MM.1S (cell line): ENCODE measurements at regions not wholly inside any gene's neighbourhood (a gene's known extent, or its start where the extent isn't known, plus 50 kb on each side); places are given as distances from the start of the nearest gene placed in this dataset.

Source experiments
- EZH2 ChIP-seq: fragments of 300-600 bp; sonication (generic); optimal IDR thresholded peaks from 2 replicates; pipeline ENCODE3; 2017; ENCODE audit warnings: low read depth, mild to moderate bottlenecking, antibody characterized with exemption, low read length, mixed read lengths
- EZH2phosphoT487 ChIP-seq: fragments of 300-600 bp; sonication (generic); IDR thresholded peaks from 2 replicates; pipeline ENCODE4 v1.6.1; 2018; ENCODE audit warnings: antibody characterized with exemption, low read length
- TF ChIP-seq, protein P1 (sequence below): fragments of 300-600 bp; sonication (generic); IDR thresholded peaks from 2 replicates; pipeline ENCODE4 v1.5.1; 2016; ENCODE audit warnings: antibody characterized with exemption, low read length, mixed read lengths

DNA sequence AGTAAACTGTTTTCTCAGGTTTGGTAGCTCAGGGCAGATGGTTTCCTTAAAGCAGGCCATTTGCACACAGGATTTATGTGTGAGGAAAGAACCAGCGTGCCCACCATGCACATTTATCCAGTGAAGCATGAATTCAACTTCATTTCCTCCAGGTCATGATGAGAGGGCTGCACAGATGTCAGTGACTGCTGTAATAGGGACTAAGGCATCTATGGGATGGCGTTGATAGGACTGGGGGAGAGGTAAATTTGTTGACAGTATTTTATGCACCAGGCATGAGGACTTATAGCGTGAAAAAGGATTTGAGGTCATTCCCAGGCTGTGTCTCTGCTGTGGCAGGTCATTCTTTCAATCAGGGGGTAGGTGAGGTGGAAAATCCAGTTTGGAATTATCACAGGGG is 302.9 kb downstream of the XPNPEP1 start:
- TF ChIP-seq, protein P1, sequence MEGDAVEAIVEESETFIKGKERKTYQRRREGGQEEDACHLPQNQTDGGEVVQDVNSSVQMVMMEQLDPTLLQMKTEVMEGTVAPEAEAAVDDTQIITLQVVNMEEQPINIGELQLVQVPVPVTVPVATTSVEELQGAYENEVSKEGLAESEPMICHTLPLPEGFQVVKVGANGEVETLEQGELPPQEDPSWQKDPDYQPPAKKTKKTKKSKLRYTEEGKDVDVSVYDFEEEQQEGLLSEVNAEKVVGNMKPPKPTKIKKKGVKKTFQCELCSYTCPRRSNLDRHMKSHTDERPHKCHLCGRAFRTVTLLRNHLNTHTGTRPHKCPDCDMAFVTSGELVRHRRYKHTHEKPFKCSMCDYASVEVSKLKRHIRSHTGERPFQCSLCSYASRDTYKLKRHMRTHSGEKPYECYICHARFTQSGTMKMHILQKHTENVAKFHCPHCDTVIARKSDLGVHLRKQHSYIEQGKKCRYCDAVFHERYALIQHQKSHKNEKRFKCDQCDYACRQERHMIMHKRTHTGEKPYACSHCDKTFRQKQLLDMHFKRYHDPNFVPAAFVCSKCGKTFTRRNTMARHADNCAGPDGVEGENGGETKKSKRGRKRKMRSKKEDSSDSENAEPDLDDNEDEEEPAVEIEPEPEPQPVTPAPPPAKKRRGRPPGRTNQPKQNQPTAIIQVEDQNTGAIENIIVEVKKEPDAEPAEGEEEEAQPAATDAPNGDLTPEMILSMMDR = no peak
- TF ChIP-seq EZH2 (no peak), EZH2phosphoT487 (no peak)
